HG03354 (cell line): ENCODE measurements at regions not wholly inside any gene's neighbourhood (a gene's known extent, or its start where the extent isn't known, plus 50 kb on each side); places are given as distances from the start of the nearest gene placed in this dataset.
"Not testable (repeated sequence)": the region's sequence is repeated elsewhere in the genome, so short reads cannot be mapped to it uniquely, and the experiment has no call there.

Experiments used
- ATAC-seq: cut with Tn5 transposase; IDR thresholded peaks from one replicate; pipeline ENCODE4 v1.9.1; 2021; ENCODE audit warnings: mild to moderate bottlenecking; ENCODE audit not compliant: unreplicated experiment, poor library complexity, severe bottlenecking

DNA sequence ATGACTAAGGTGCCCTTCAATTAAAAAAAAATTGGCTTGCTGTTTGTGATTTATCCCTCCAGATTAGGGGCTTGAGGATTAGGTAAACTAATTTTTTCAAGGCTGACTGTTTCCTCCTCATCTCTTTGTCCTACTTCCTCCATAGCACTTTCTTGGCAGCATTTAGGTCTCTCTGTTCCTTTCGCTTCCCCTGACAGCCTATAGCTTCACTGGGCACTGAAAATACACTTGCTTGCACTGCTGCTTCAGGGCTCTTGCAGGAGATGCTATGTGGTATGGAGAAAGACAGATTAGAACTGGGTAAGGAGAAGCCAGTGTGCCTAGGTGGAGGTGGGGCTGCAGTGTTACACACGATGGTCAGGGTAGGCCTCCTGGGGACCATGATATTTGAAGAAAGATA, 112.3 kb upstream of the SFRP2 start:
- ATAC-seq, result no peak

- no peak for ATAC-seq
Measured at GRCh38 chr4:153900426-153900825, 111.5 kb upstream of the SFRP2 start.

GRCh38 chr4:153890761-153891160, 101.9 kb upstream of the SFRP2 start:
- no peak for ATAC-seq

DNA sequence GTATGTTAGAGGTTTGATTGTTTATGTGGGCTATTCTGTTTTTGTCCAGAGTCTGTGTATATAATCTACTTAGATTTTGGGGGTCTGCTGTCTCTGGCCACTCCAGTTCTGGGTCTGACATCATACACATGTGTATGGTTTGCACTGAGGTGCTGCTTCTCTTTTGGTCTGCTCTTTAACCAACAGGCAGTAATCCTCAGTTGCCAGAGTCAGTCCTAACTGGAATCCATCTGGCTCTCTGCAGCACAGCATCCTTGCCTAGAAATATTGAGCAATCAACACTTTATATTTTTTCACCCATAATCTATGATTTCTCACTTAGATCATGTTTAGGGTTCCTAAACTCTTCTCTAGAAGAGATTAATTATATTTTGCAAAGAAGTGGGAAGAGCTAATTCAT, 98.3 kb upstream of the SFRP2 start:
- no peak for ATAC-seq

- no peak for ATAC-seq
Measured at GRCh38 chr4:153884325-153884724, 95.4 kb upstream of the SFRP2 start.

DNA sequence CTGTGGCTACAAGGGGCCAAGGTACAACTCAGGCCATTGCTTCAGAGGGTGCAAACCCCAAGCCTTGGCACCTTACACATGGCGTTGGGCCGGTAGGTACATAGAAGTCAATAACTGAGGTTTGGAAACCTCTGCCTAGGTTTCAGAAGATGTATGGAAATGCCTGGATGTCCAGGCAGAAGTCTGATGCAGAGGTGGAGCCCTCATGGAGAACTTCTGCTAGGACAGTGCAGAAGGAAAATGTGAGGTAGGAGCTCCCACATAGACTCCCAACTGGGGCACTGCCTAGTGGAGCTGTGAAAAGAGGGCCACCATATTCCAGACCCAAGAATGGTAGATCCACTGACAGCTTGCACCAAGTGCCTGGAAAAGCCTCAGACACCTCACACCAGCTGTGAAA, 92.1 kb upstream of the SFRP2 start:
- no peak for ATAC-seq

DNA sequence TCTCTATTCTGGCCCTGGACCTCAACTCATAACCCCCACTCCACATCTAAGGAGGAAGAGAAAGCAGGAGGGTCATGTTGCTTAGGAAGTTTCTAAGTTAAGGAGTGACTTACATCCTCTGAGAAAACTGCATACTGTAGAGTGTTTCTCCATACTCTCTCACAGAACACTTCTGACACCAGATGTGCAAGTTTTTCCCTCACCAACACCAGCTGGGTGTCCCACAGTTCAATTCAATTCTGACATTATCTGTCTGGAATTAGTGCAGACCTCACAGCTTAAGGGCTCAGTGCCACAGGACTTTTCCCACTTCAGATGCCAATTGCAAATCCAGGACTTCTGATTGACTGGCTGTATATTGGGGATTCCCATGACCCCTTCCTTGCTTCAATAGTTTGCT, 89.0 kb upstream of the SFRP2 start:
- no peak for ATAC-seq

DNA sequence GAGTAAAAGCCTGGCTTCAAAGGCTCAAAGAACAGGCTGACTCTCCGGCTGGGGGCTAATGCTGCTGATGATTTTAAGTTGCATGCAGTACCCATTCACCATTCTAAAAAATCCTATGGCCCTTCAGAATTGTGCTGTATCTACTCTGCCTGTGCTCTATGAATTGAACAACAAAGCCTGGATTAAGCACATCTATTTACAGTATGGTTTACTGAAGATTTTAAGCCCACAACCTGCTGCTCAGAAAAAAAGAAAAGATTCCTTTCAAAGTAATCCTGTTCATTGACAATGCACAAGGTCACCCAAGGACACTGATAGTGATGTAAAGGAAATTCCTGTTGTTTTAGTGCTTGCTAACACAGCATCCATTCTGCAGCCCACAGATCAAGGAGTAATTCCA, 84.9 kb upstream of the SFRP2 start:
- ATAC-seq, result no peak

- ATAC-seq, result not testable (repeated sequence)
Measured at GRCh38 chr4:153866766-153867165, 77.9 kb upstream of the SFRP2 start.

GRCh38 chr4:153852501-153852900, 63.6 kb upstream of the SFRP2 start:
- ATAC-seq, result no peak

DNA sequence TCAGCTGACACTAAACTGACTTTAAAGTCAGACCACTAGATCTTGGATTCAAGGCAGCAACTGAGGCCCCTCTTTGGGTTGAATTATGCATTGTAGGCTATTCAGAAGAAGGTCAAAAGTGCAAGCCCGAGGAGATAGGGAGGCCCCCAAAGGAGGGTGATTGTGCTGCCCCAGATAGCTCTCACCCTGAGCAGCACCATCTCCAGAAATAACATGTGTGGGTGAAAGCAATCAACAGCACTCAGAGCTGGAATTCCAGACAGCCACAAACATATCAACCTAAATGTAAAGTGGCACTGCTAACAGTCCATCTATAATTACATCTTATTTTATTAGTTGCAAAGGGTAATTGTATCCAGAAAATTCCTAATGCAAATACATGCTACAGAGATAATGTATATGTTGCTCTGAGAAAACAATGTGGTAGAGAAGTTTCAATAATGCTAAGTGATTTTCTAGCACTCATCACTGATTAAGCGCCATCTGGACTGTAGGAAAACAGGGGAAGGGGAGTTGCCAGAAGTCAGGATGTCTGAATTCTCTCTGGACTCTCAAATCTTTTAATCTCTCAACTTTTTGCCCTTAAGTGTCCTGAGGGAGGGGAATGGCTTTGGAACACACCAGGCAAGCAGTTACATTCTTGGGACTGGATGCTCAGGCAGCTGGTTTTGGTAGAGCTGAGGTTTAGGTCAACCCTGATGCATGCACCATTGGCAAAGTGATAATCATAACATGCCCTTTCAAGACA, 61.8 kb upstream of the SFRP2 start:
- no peak for ATAC-seq

DNA sequence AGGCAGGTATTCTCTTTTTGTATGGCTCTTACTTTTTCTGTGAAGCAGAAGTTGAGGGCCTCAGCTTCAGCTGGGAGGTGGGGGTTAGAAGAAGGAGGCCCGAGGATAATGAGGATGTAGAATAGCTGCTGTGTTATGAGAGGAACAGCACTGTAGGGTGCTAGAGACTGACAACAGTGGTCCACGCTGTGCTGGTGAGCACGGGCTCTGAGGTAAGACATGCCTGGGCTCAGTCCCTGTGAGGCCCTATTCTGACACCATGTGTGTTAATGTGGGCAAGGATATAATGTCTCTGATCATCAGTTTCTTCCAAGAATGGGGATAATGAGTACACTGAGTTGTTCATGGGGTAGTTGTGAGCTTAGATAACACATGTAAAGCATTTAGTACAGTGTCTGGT, 55.3 kb upstream of the SFRP2 start:
- ATAC-seq, result no peak
